ENCODE measurements at regions not wholly inside any gene's neighbourhood (a gene's known extent, or its start where the extent isn't known, plus 50 kb on each side); places are given as distances from the start of the nearest gene placed in this dataset.
"Not testable (repeated sequence)": the region's sequence is repeated elsewhere in the genome, so short reads cannot be mapped to it uniquely, and the experiment has no call there.

GRCh38 chr3:194053136-194053535 is 82.8 kb upstream of the HES1 start:
- TF ChIP-seq CTCF (IDR thresholded peaks at IDR 0.05; ENCODE audit: unreplicated experiment): no peak
- Mint-ChIP-seq H3K36me3 (ENCODE audit: low read depth, unreplicated experiment) (no peaks in the 10 kb centered on the region), H3K4me3 (ENCODE audit: unreplicated experiment) (no peak overlapping the region), H3K27me3 (ENCODE audit: unreplicated experiment) (peaks cover 8% of the 10 kb centered on the region), H3K9me3 (ENCODE audit: unreplicated experiment) (peaks cover 15% of the 10 kb centered on the region), H3K4me1 (ENCODE audit: unreplicated experiment) (peaks cover 10% of the 10 kb centered on the region), H3K27ac (ENCODE audit: unreplicated experiment) (no peak overlapping the region)
- DNase-seq (ENCODE audit: low spot score): no peak

- H3K27me3 Mint-ChIP-seq (ENCODE audit: unreplicated experiment): peaks cover 7% of the 10 kb centered on the region
- DNase-seq (ENCODE audit: low spot score): no peak
- no peak overlapping the region for H3K4me3 Mint-ChIP-seq (ENCODE audit: unreplicated experiment)
- peaks cover 15% of the 10 kb centered on the region for H3K9me3 Mint-ChIP-seq (ENCODE audit: unreplicated experiment)
- H3K4me1 Mint-ChIP-seq (ENCODE audit: unreplicated experiment): peaks cover 4% of the 10 kb centered on the region
- no peak for TF ChIP-seq CTCF (IDR thresholded peaks at IDR 0.05; ENCODE audit: unreplicated experiment)
- H3K36me3 Mint-ChIP-seq (ENCODE audit: low read depth, unreplicated experiment): no peaks in the 10 kb centered on the region
- no peak overlapping the region for H3K27ac Mint-ChIP-seq (ENCODE audit: unreplicated experiment)
These were observed 81.9 kb upstream of the HES1 start for GRCh38 chr3:194054016-194054415.

- no peak for DNase-seq (ENCODE audit: low spot score)
- Mint-ChIP-seq H3K4me1 (ENCODE audit: unreplicated experiment) (peaks cover 4% of the 10 kb centered on the region), H3K4me3 (ENCODE audit: unreplicated experiment) (no peak overlapping the region), H3K9me3 (ENCODE audit: unreplicated experiment) (peaks cover 15% of the 10 kb centered on the region), H3K27ac (ENCODE audit: unreplicated experiment) (no peak overlapping the region), H3K27me3 (ENCODE audit: unreplicated experiment) (peaks cover 4% of the 10 kb centered on the region), H3K36me3 (ENCODE audit: low read depth, unreplicated experiment) (no peaks in the 10 kb centered on the region)
- no peak for TF ChIP-seq CTCF (IDR thresholded peaks at IDR 0.05; ENCODE audit: unreplicated experiment)
These were observed 81.4 kb upstream of the HES1 start for GRCh38 chr3:194054540-194054939.

GRCh38 chr3:194054961-194055360 is 81.0 kb upstream of the HES1 start:
- no peak for TF ChIP-seq CTCF (IDR thresholded peaks at IDR 0.05; ENCODE audit: unreplicated experiment)
- Mint-ChIP-seq H3K36me3 (ENCODE audit: low read depth, unreplicated experiment) (no peaks in the 10 kb centered on the region), H3K4me1 (ENCODE audit: unreplicated experiment) (peaks cover 4% of the 10 kb centered on the region), H3K27ac (ENCODE audit: unreplicated experiment) (no peak overlapping the region), H3K4me3 (ENCODE audit: unreplicated experiment) (no peak overlapping the region), H3K27me3 (ENCODE audit: unreplicated experiment) (peaks cover 4% of the 10 kb centered on the region), H3K9me3 (ENCODE audit: unreplicated experiment) (peaks cover 15% of the 10 kb centered on the region)
- no peak for DNase-seq (ENCODE audit: low spot score)

GRCh38 chr3:194056323-194056722 is 79.6 kb upstream of the HES1 start:
- H3K9me3 Mint-ChIP-seq (ENCODE audit: unreplicated experiment); DNase-seq (ENCODE audit: low spot score); H3K36me3 Mint-ChIP-seq (ENCODE audit: low read depth, unreplicated experiment); H3K4me3 Mint-ChIP-seq (ENCODE audit: unreplicated experiment); H3K27me3 Mint-ChIP-seq (ENCODE audit: unreplicated experiment); H3K4me1 Mint-ChIP-seq (ENCODE audit: unreplicated experiment); H3K27ac Mint-ChIP-seq (ENCODE audit: unreplicated experiment): not testable (repeated sequence)

All from endothelial cell (in vitro differentiated cells).